Neural cell (in vitro differentiated cells): ENCODE measurements at regions not wholly inside any gene's neighbourhood (a gene's known extent, or its start where the extent isn't known, plus 50 kb on each side); places are given as distances from the start of the nearest gene placed in this dataset.

Source experiments
- EP300 ChIP-seq: fragments of 450-650 bp; conservative IDR thresholded peaks from 2 replicates; pipeline ENCODE4 v1.6.1; 2014; ENCODE audit warnings: antibody characterized with exemption, mild to moderate bottlenecking, moderate library complexity; ENCODE audit not compliant: poor library complexity, severe bottlenecking
- EZH2 ChIP-seq: fragments of 200-600, 300-800 bp; shearing (Covaris generic), sonication (generic); IDR thresholded peaks from 2 replicates; pipeline ENCODE4 v1.6.1; 2014; ENCODE audit warnings: antibody characterized with exemption, low read length, borderline replicate concordance, mild to moderate bottlenecking; ENCODE audit not compliant: insufficient read depth, poor library complexity, severe bottlenecking
- MXI1 ChIP-seq: fragments of 450-650 bp; conservative IDR thresholded peaks from 2 replicates; pipeline ENCODE4 v1.6.1; 2014; ENCODE audit warnings: antibody characterized with exemption, mild to moderate bottlenecking; ENCODE audit not compliant: poor library complexity, severe bottlenecking
- POLR2AphosphoS5 ChIP-seq: IDR thresholded peaks from 2 replicates; pipeline ENCODE4 v1.6.1; 2012
- RAD21 ChIP-seq: fragments of 450-650 bp; conservative IDR thresholded peaks from 2 replicates; pipeline ENCODE4 v1.6.1; 2014; ENCODE audit warnings: antibody characterized with exemption, mild to moderate bottlenecking, moderate library complexity
- SMC3 ChIP-seq: fragments of 450-650 bp; conservative IDR thresholded peaks from 2 replicates; pipeline ENCODE4 v1.6.1; 2014; ENCODE audit warnings: antibody characterized with exemption, mild to moderate bottlenecking, moderate library complexity; ENCODE audit not compliant: poor library complexity
- TAF1 ChIP-seq: IDR thresholded peaks from 2 replicates; pipeline ENCODE4 v1.6.1; 2012; ENCODE audit warnings: low read depth
- TF ChIP-seq, protein P1 (sequence below): fragments of 450-650 bp; IDR thresholded peaks from 2 replicates; pipeline ENCODE4 v1.5.1; 2014; ENCODE audit warnings: antibody characterized with exemption, mild to moderate bottlenecking, moderate library complexity; ENCODE audit not compliant: poor library complexity, severe bottlenecking
- TF ChIP-seq, protein P2 (sequence below): IDR thresholded peaks from 2 replicates; pipeline ENCODE4 v1.6.1; 2012; ENCODE audit warnings: borderline replicate concordance

DNA sequence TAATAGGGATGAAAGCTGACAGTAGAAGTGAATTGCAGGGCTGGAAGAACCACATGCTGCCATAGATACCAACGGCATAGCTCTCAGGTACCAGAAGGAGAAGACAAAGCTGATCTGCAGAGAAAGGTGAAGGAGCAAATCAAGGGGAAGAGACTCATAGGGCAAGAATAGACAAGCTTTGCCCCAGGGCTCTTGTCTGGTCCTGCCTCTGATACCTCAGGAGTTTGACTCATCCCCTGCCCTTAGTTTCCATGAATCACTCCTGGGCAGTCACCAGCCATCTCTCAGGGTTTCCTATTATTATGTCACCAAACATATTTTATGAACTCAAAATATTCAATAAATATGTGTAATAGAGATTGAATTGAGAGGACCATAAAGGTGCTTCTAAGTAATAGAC lies 800.9 kb downstream of the DNAH5 start:
- TF ChIP-seq POLR2AphosphoS5, result no peak
- TF ChIP-seq, protein P1, sequence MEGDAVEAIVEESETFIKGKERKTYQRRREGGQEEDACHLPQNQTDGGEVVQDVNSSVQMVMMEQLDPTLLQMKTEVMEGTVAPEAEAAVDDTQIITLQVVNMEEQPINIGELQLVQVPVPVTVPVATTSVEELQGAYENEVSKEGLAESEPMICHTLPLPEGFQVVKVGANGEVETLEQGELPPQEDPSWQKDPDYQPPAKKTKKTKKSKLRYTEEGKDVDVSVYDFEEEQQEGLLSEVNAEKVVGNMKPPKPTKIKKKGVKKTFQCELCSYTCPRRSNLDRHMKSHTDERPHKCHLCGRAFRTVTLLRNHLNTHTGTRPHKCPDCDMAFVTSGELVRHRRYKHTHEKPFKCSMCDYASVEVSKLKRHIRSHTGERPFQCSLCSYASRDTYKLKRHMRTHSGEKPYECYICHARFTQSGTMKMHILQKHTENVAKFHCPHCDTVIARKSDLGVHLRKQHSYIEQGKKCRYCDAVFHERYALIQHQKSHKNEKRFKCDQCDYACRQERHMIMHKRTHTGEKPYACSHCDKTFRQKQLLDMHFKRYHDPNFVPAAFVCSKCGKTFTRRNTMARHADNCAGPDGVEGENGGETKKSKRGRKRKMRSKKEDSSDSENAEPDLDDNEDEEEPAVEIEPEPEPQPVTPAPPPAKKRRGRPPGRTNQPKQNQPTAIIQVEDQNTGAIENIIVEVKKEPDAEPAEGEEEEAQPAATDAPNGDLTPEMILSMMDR, result no peak
- TF ChIP-seq EZH2, result no peak
- TF ChIP-seq TAF1, result no peak
- TF ChIP-seq RAD21, result no peak
- no peak for TF ChIP-seq MXI1
- TF ChIP-seq SMC3, result no peak
- TF ChIP-seq EP300, result no peak
- TF ChIP-seq, protein P2, sequence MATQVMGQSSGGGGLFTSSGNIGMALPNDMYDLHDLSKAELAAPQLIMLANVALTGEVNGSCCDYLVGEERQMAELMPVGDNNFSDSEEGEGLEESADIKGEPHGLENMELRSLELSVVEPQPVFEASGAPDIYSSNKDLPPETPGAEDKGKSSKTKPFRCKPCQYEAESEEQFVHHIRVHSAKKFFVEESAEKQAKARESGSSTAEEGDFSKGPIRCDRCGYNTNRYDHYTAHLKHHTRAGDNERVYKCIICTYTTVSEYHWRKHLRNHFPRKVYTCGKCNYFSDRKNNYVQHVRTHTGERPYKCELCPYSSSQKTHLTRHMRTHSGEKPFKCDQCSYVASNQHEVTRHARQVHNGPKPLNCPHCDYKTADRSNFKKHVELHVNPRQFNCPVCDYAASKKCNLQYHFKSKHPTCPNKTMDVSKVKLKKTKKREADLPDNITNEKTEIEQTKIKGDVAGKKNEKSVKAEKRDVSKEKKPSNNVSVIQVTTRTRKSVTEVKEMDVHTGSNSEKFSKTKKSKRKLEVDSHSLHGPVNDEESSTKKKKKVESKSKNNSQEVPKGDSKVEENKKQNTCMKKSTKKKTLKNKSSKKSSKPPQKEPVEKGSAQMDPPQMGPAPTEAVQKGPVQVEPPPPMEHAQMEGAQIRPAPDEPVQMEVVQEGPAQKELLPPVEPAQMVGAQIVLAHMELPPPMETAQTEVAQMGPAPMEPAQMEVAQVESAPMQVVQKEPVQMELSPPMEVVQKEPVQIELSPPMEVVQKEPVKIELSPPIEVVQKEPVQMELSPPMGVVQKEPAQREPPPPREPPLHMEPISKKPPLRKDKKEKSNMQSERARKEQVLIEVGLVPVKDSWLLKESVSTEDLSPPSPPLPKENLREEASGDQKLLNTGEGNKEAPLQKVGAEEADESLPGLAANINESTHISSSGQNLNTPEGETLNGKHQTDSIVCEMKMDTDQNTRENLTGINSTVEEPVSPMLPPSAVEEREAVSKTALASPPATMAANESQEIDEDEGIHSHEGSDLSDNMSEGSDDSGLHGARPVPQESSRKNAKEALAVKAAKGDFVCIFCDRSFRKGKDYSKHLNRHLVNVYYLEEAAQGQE, result no peak
